NCI-H2171 treated with DMSO at 0.1 percent for 48 hours (cell line): ENCODE measurements at regions not wholly inside any gene's neighbourhood (a gene's known extent, or its start where the extent isn't known, plus 50 kb on each side); places are given as distances from the start of the nearest gene placed in this dataset.

Source experiments
- DNase-seq: peaks from one replicate; lab custom pipeline; 2025; lab: John Stamatoyannopoulos, UW

DNA sequence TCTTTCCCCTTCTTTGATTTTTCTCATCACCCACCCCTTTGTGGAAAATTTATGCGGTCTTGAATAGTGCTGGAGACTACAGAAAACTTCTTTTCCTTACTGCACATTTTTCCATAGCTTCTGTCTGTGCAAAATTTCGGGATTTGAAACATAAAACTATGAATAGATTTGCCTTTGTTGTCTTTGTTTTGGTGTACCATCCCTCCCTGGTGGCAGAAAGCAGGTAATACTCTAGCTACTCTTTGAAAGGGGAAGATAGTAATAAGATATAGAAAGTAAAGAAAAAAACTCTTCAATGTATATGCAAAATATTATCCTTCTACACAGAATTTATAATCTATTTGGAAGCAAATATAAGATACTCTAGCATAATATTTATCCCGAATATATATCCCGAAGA, 79.1 kb upstream of the LMO3 start:
- no peak for DNase-seq

- no peak for DNase-seq
Measured at GRCh38 chr12:16681196-16681595, 75.2 kb upstream of the LMO3 start.

- DNase-seq = no peak
Measured at GRCh38 chr12:16675438-16675837, 69.5 kb upstream of the LMO3 start.

- no peak for DNase-seq
Measured at GRCh38 chr12:16674885-16675284, 68.9 kb upstream of the LMO3 start.

DNA sequence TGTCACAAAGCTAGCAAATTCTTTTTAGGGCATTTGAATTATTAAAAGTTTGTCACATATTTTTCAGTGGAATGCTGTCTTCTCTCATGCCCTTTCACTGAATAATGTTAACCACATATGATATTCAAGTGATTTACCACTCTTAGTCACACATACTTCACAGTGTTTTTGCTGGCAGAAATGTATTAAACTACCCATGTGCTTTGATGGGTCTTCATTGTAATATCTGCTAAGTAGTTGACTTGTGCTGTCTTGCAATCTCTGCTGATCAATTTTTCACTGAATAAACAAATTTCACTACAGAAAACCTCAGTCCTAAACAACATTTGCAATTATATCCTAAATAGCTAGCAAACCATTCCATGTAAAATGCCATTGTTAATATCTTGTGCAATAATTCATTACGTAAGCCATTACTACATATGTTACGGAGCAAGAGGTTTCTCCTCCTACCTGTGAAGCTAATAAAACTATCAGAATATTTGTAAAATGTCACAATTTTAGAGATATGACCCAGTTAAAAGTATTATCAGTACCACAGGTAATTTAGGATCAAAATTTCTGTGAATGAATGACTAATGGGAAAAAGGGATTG, 64.6 kb upstream of the LMO3 start:
- DNase-seq = no peak

GRCh38 chr12:16669756-16670155, 63.8 kb upstream of the LMO3 start:
- no peak for DNase-seq

DNA sequence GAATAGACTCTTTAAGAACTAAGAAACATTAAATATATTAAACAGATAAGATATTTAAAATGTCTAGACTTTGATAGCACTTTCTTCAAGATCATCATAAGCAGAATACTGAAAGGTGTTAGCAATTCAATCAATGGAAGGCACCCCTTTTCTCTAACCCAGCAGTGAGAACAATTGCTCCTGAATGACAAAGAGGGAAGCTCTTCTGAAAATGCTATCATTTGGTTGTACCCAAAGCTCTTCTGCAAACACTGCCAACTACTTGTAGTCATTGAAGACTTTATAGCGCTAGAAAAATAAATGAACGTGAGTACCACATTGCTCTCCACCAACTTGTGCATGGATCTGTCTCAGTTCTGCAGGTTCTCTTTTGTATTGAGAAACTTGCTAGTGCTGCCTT, 62.2 kb upstream of the LMO3 start:
- DNase-seq = no peak

DNA sequence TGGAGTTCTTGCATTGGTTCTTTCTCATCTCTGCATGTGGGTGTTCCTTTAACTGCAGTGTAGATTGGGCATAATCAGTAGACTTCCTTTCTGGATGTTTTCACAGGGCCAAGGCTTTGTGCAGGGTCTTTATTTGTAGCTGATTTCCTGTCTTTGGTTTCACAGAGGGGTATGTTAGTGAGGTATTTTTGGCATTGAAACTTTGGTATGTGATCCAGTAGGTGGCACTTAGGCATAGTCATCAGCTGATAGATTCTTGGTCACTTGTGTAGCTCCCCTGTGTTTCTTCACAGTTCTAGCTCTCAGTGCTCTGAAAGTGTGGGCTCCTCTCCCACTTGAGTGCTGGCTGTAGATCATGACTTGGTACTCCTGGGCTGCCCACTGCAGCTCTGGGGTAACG, 52.7 kb upstream of the LMO3 start:
- no peak for DNase-seq
